ENCODE measurements at regions not wholly inside any gene's neighbourhood (a gene's known extent, or its start where the extent isn't known, plus 50 kb on each side); places are given as distances from the start of the nearest gene placed in this dataset.
"Not testable (repeated sequence)": the region's sequence is repeated elsewhere in the genome, so short reads cannot be mapped to it uniquely, and the experiment has no call there.

GRCh38 chr3:40737343-40737742 lies 212.6 kb downstream of the ZNF621 start:
- Mint-ChIP-seq H3K27ac (no peak overlapping the region), H3K4me3 (no peak overlapping the region), H3K36me3 (ENCODE audit: low read depth) (no peaks in the 10 kb centered on the region), H3K27me3 (peaks cover 4% of the 10 kb centered on the region), H3K9me3 (peaks cover 7% of the 10 kb centered on the region), H3K4me1 (ENCODE audit: low read depth) (no peaks in the 10 kb centered on the region)

DNA sequence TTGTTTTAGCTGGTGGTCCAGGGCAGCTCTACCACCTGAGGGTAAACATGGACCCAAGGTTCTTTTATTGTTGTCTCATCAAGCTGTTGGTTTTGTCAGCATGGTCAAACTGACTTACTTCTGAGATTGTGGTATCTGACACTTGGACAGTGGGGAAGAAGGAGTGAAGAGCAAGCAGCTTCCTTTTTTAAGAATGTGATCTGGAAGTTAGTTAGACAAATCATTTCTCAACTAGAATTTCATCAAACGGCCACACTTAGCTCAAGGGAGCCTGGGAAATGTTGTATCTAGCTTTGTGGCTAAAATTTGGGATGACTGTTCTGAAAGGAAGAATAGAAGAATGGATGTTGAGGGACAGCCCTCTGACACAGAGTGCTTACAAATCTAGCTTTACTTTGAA lies 215.2 kb downstream of the ZNF621 start:
- H3K36me3 Mint-ChIP-seq (ENCODE audit: low read depth) = no peaks in the 10 kb centered on the region
- H3K4me1 Mint-ChIP-seq (ENCODE audit: low read depth) = no peaks in the 10 kb centered on the region
- peaks cover 4% of the 10 kb centered on the region for H3K27me3 Mint-ChIP-seq
- H3K4me3 Mint-ChIP-seq = no peak overlapping the region
- no peak overlapping the region for H3K27ac Mint-ChIP-seq
- H3K9me3 Mint-ChIP-seq = no peaks in the 10 kb centered on the region

- Mint-ChIP-seq H3K36me3 (ENCODE audit: low read depth) (no peaks in the 10 kb centered on the region), H3K27me3 (peaks cover 10% of the 10 kb centered on the region), H3K4me1 (ENCODE audit: low read depth) (no peaks in the 10 kb centered on the region), H3K4me3 (no peak overlapping the region), H3K27ac (no peak overlapping the region), H3K9me3 (no peaks in the 10 kb centered on the region)
Measured at GRCh38 chr3:40741729-40742128, 217.0 kb downstream of the ZNF621 start.

- Mint-ChIP-seq H3K4me3 (no peak overlapping the region), H3K36me3 (ENCODE audit: low read depth) (no peaks in the 10 kb centered on the region), H3K27ac (no peak overlapping the region), H3K27me3 (peaks cover 22% of the 10 kb centered on the region), H3K4me1 (ENCODE audit: low read depth) (no peaks in the 10 kb centered on the region), H3K9me3 (no peaks in the 10 kb centered on the region)
Measured at GRCh38 chr3:40745381-40746106, 220.8 kb downstream of the ZNF621 start.

DNA sequence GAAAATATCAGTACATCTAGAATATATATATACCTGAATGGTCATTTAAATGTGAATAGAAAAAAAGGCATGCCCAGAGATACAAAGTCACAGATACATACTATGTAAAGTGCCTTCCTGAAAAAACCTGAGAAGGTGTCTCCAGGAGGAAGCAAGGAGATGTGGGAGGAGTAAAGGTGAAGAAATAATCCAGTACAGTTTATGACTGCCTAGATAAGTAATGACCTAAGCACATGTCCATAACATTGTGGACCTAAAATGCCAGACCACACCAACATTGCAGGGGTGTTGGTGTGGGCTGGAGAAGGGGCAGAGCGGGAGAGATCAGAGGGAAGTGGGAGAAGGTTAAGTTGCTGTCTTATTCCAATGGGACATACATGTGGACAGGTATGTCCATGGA lies 226.9 kb downstream of the ZNF621 start:
- H3K36me3 Mint-ChIP-seq (ENCODE audit: low read depth) = no peaks in the 10 kb centered on the region
- no peak overlapping the region for H3K4me3 Mint-ChIP-seq
- no peaks in the 10 kb centered on the region for H3K9me3 Mint-ChIP-seq
- H3K4me1 Mint-ChIP-seq (ENCODE audit: low read depth) = no peaks in the 10 kb centered on the region
- H3K27ac Mint-ChIP-seq = no peak overlapping the region
- H3K27me3 Mint-ChIP-seq = peaks cover 21% of the 10 kb centered on the region

- H3K27ac Mint-ChIP-seq = no peak overlapping the region
Measured at GRCh38 chr3:40752492-40752891, 227.7 kb downstream of the ZNF621 start.

DNA sequence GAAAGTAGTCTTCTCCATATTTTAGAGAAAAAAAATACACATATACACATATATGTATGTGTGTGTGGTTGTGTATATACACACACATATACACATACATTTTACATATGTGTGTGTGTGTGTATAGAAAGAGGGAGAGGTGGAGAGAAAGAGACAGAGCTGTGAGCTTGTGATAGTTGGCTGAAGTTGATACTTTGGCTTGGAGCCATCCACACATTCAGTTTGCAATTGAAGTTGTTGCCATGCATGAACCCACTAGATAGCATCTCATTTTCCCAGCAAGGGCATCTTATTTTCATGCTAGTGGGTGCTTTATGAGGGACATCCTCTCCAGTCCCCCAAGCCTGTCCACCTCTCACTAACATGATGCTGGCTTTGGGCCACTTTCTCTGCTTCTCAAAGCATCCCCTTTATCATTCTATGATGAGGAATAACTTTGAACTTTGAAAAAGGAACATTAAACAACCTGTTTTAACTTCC lies 228.6 kb downstream of the ZNF621 start:
- no peaks in the 10 kb centered on the region for H3K4me1 Mint-ChIP-seq (ENCODE audit: low read depth)
- H3K36me3 Mint-ChIP-seq (ENCODE audit: low read depth) = no peaks in the 10 kb centered on the region
- no peaks in the 10 kb centered on the region for H3K9me3 Mint-ChIP-seq
- H3K27ac Mint-ChIP-seq = no peak overlapping the region
- no peak overlapping the region for H3K4me3 Mint-ChIP-seq
- H3K27me3 Mint-ChIP-seq = peaks cover 8% of the 10 kb centered on the region

More at GRCh38 chr3:40752492-40752891, 227.7 kb downstream of the ZNF621 start:
- H3K9me3 Mint-ChIP-seq = no peaks in the 10 kb centered on the region
- no peaks in the 10 kb centered on the region for H3K4me1 Mint-ChIP-seq (ENCODE audit: low read depth)
- H3K36me3 Mint-ChIP-seq (ENCODE audit: low read depth) = no peaks in the 10 kb centered on the region
- no peak overlapping the region for H3K4me3 Mint-ChIP-seq
- peaks cover 16% of the 10 kb centered on the region for H3K27me3 Mint-ChIP-seq

GRCh38 chr3:40753951-40754350 lies 229.2 kb downstream of the ZNF621 start:
- Mint-ChIP-seq H3K27me3 (peaks cover 8% of the 10 kb centered on the region), H3K4me1 (ENCODE audit: low read depth) (no peaks in the 10 kb centered on the region), H3K36me3 (ENCODE audit: low read depth) (no peaks in the 10 kb centered on the region), H3K4me3 (no peak overlapping the region), H3K9me3 (no peaks in the 10 kb centered on the region), H3K27ac (no peak overlapping the region)

- H3K4me3 Mint-ChIP-seq = no peak overlapping the region
- no peaks in the 10 kb centered on the region for H3K4me1 Mint-ChIP-seq (ENCODE audit: low read depth)
- no peaks in the 10 kb centered on the region for H3K36me3 Mint-ChIP-seq (ENCODE audit: low read depth)
- peaks cover 9% of the 10 kb centered on the region for H3K27me3 Mint-ChIP-seq
- no peak overlapping the region for H3K27ac Mint-ChIP-seq
- H3K9me3 Mint-ChIP-seq = peaks cover 2% of the 10 kb centered on the region
Measured at GRCh38 chr3:40754994-40755393, 230.2 kb downstream of the ZNF621 start.

DNA sequence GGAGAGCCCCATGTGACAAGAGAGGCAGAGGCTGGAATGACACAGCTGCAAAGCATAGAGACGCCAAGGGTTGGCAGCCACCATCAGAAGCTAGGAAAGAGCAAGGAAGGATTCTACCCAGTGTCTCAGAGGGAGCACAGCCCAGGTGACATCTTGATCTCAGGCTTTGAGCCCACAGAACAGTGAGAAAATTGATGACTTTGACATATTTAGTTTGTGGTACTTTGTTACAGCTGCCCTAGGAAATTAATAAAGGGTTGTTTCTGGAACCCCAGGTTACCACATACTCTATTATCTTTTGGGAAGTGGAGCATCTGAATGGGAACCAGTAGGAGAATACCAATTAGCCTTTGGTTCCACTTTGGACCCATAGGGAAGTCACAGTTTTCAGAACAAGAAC lies 231.7 kb downstream of the ZNF621 start:
- Mint-ChIP-seq H3K27ac (no peak overlapping the region), H3K36me3 (ENCODE audit: low read depth) (no peaks in the 10 kb centered on the region), H3K27me3 (peaks cover 12% of the 10 kb centered on the region), H3K9me3 (peaks cover 8% of the 10 kb centered on the region), H3K4me3 (no peak overlapping the region), H3K4me1 (ENCODE audit: low read depth) (no peaks in the 10 kb centered on the region)

- not testable (repeated sequence) for H3K27ac Mint-ChIP-seq; H3K4me1 Mint-ChIP-seq (ENCODE audit: low read depth); H3K4me3 Mint-ChIP-seq; H3K36me3 Mint-ChIP-seq (ENCODE audit: low read depth)
- Mint-ChIP-seq H3K27me3 (peaks cover 16% of the 10 kb centered on the region), H3K9me3 (peaks cover 16% of the 10 kb centered on the region)
Measured at GRCh38 chr3:40762771-40763170, 238.0 kb downstream of the ZNF621 start.

DNA sequence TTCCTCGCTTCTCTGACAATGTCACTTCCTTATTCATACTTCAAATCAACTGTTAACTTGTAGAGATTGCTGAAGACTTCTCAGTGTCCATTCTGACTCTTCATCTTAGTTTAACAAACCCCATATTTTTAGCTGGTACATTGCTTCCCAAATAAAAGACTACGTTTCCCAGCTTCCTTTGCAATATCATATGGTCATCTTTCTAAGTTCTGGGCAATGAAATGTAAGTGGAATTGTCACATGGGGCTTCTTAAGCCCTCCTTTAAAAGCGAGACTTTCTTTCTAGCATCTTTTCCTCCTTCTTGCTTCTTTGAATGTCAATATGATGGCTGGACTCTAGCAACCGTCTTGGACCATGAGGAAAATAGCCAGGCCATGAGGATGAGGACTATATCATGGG lies 239.0 kb downstream of the ZNF621 start:
- Mint-ChIP-seq H3K9me3 (peaks cover 16% of the 10 kb centered on the region), H3K4me1 (ENCODE audit: low read depth) (no peaks in the 10 kb centered on the region), H3K36me3 (ENCODE audit: low read depth) (no peaks in the 10 kb centered on the region), H3K4me3 (no peak overlapping the region), H3K27me3 (peaks cover 16% of the 10 kb centered on the region), H3K27ac (no peak overlapping the region)

DNA sequence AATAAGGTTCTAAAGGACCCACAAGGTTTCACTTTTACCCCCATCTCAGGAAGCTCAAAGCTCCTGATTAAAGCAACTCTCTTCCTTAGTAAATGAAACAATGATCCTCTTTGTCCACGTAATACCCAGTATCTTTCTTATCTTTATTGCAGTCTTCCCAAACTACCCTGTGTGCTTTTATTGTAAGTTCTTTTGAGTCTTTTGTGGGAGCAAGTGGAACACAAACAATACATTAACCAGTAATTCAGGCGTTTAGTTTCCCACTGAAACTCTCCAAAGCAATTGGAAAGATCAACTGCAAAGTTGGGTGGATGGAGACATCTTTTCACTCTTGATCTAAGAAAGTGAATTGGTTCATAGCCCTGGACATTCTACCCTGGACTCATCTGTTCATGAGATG lies 240.0 kb downstream of the ZNF621 start:
- Mint-ChIP-seq H3K9me3 (peaks cover 16% of the 10 kb centered on the region), H3K36me3 (ENCODE audit: low read depth) (no peaks in the 10 kb centered on the region), H3K27me3 (peaks cover 16% of the 10 kb centered on the region), H3K4me3 (no peak overlapping the region), H3K4me1 (ENCODE audit: low read depth) (no peaks in the 10 kb centered on the region), H3K27ac (no peak overlapping the region)

DNA sequence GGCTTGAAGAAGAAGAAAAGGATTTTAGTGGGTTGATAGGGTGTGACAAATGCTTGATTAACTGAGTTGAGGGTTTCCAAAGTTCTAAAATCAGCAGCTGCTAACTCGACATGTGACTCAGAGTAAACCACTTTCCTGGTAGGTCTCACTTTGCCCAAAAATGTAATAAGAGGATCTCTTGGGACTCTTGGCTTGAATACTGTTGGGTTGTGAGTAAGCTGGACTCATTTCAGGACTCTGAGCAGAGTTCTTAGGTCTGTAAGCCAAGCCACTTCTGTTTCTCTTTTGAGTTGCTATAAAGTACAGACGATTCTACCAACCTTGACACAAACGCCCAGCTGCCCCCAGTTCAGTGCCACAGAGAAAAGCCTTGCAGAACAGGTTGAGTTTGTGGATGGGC lies 241.1 kb downstream of the ZNF621 start:
- H3K9me3 Mint-ChIP-seq = peaks cover 8% of the 10 kb centered on the region
- H3K36me3 Mint-ChIP-seq (ENCODE audit: low read depth) = no peaks in the 10 kb centered on the region
- peaks cover 8% of the 10 kb centered on the region for H3K27me3 Mint-ChIP-seq
- no peaks in the 10 kb centered on the region for H3K4me1 Mint-ChIP-seq (ENCODE audit: low read depth)
- peak overlapping the region; percentile 26 for H3K27ac Mint-ChIP-seq
- H3K4me3 Mint-ChIP-seq = no peak overlapping the region

GRCh38 chr3:40766396-40766795 lies 241.6 kb downstream of the ZNF621 start:
- H3K4me3 Mint-ChIP-seq = no peak overlapping the region
- H3K27ac Mint-ChIP-seq = peak overlapping the region; percentile 26
- no peaks in the 10 kb centered on the region for H3K4me1 Mint-ChIP-seq (ENCODE audit: low read depth)
- H3K9me3 Mint-ChIP-seq = peaks cover 8% of the 10 kb centered on the region
- H3K27me3 Mint-ChIP-seq = peaks cover 8% of the 10 kb centered on the region
- no peaks in the 10 kb centered on the region for H3K36me3 Mint-ChIP-seq (ENCODE audit: low read depth)

GRCh38 chr3:40768046-40768445 lies 243.3 kb downstream of the ZNF621 start:
- peaks cover 4% of the 10 kb centered on the region for H3K9me3 Mint-ChIP-seq
- no peaks in the 10 kb centered on the region for H3K36me3 Mint-ChIP-seq (ENCODE audit: low read depth)
- no peak overlapping the region for H3K27ac Mint-ChIP-seq
- H3K27me3 Mint-ChIP-seq = peaks cover 4% of the 10 kb centered on the region
- H3K4me1 Mint-ChIP-seq (ENCODE audit: low read depth) = no peaks in the 10 kb centered on the region
- H3K4me3 Mint-ChIP-seq = no peak overlapping the region

Data from stimulated activated naive CD8-positive, alpha-beta T cell treated with anti-CD3 and anti-CD28 coated beads, Interleukin-15, Interleukin-2, amounts not matched to agents 100 ng/mL and 50 ng/mL, for 24 hours (primary cell).